ENCODE measurements at regions not wholly inside any gene's neighbourhood (a gene's known extent, or its start where the extent isn't known, plus 50 kb on each side); places are given as distances from the start of the nearest gene placed in this dataset.

DNA sequence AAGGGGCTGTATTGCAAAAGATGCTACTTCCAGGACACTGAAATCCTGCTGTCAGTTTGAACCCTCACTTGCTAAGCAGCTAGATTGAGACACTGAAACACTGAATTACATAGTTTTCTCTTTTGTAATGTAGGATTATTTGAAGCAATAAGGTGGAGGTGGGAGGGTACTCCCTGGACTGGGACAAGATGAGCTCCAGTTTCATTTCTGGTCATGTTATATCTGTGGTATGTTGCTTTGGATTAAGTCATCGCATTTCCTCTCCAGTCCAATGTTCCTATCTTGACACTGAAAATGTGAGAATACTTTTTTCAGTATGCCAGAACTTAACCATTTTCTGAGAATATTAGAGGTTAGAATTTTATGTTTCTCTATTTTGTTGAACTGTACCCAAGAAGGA, 426.2 kb upstream of the MEX3C start:
- TF ChIP-seq, protein P1, sequence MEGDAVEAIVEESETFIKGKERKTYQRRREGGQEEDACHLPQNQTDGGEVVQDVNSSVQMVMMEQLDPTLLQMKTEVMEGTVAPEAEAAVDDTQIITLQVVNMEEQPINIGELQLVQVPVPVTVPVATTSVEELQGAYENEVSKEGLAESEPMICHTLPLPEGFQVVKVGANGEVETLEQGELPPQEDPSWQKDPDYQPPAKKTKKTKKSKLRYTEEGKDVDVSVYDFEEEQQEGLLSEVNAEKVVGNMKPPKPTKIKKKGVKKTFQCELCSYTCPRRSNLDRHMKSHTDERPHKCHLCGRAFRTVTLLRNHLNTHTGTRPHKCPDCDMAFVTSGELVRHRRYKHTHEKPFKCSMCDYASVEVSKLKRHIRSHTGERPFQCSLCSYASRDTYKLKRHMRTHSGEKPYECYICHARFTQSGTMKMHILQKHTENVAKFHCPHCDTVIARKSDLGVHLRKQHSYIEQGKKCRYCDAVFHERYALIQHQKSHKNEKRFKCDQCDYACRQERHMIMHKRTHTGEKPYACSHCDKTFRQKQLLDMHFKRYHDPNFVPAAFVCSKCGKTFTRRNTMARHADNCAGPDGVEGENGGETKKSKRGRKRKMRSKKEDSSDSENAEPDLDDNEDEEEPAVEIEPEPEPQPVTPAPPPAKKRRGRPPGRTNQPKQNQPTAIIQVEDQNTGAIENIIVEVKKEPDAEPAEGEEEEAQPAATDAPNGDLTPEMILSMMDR (IDR thresholded peaks at IDR 0.05; ENCODE audit: low read length), result no peak
- TF ChIP-seq EZH2phosphoT487 (IDR thresholded peaks at IDR 0.05; ENCODE audit: low read length) (no peak), EZH2 (optimal IDR thresholded peaks at IDR 0.05; ENCODE audit: low read depth, low read length) (no peak)
